Natural killer cell (primary cell): ENCODE measurements at regions not wholly inside any gene's neighbourhood (a gene's known extent, or its start where the extent isn't known, plus 50 kb on each side); places are given as distances from the start of the nearest gene placed in this dataset.
"Not testable (repeated sequence)": the region's sequence is repeated elsewhere in the genome, so short reads cannot be mapped to it uniquely, and the experiment has no call there.

ENCODE experiments used
- ATAC-seq, 3 donors: fragments of 150-1000 bp in 2 of 3; fragments of 200-7000 bp in 1 of 3; cut with Tn5 transposase; 1 replicate in 1 of 3; 2 replicates in 2 of 3; pipeline ENCODE4 v1.10.0; 2021; ENCODE audit warnings: mild to moderate bottlenecking in 2 of 3, moderate library complexity in 2 of 3
- DNase-seq, 2 donors: peaks; one replicate each; pipeline versions ENCODE4 v3.0.0 to v3.0.0-alpha.2; 2013 to 2021; ENCODE audit warnings: mixed read lengths in 1 of 2
- H3K27ac ChIP-seq: one replicate; pipeline ENCODE4 v1.5.1; 2013; ENCODE audit warnings: mild to moderate bottlenecking, low read length
- H3K27me3 ChIP-seq: one replicate; pipeline ENCODE4 v1.6.1; 2013; ENCODE audit warnings: low read length; ENCODE audit not compliant: control insufficient read depth, insufficient read depth
- H3K36me3 ChIP-seq: one replicate; pipeline ENCODE4 v1.6.1; 2013; ENCODE audit warnings: low read length; ENCODE audit not compliant: control insufficient read depth, insufficient read depth
- H3K4me1 ChIP-seq: one replicate; pipeline ENCODE4 v1.6.1; 2013; ENCODE audit warnings: low read length; ENCODE audit not compliant: control insufficient read depth, insufficient read depth
- H3K4me3 ChIP-seq: one replicate; pipeline ENCODE4 v1.5.1; 2013; ENCODE audit warnings: low read length
- H3K9me3 ChIP-seq: one replicate; pipeline ENCODE4 v1.6.1; 2013; ENCODE audit warnings: low read length; ENCODE audit not compliant: control insufficient read depth, insufficient read depth
- H3K27ac Mint-ChIP-seq, 2 donors: one replicate each; pipeline ENCODE4 v1.8.0; 2022; ENCODE audit warnings: mild to moderate bottlenecking in 2 of 2, mixed read lengths in 2 of 2, moderate library complexity in 1 of 2
- H3K27me3 Mint-ChIP-seq, 2 donors: one replicate each; pipeline ENCODE4 v1.8.0; 2022; ENCODE audit warnings: low read depth in 2 of 2, mixed read lengths in 2 of 2
- H3K36me3 Mint-ChIP-seq: one replicate; pipeline ENCODE4 v1.8.0; 2022; ENCODE audit warnings: mixed read lengths
- H3K4me1 Mint-ChIP-seq, 2 donors: one replicate each; pipeline ENCODE4 v1.8.0; 2022; ENCODE audit warnings: mixed read lengths in 2 of 2
- H3K4me3 Mint-ChIP-seq: one replicate; pipeline ENCODE4 v1.8.0; 2022; ENCODE audit warnings: mild to moderate bottlenecking, moderate library complexity, mixed read lengths
- H3K9me3 Mint-ChIP-seq, 2 donors: one replicate each; pipeline ENCODE4 v1.8.0; 2022; ENCODE audit warnings: mixed read lengths in 2 of 2
- CTCF ChIP-seq: fragments of 200-600 bp; IDR thresholded peaks from one replicate; pipeline ENCODE4 v1.8.0; 2022; ENCODE audit warnings: antibody characterized with exemption
- WGBS: methylation state at CpG from one replicate; pipeline ENCODE4 v1.1.7; 2013; ENCODE audit warnings: missing lambda C conversion rate; ENCODE audit not compliant: insufficient coverage; 5-methylcytosine and 5-hydroxymethylcytosine counted together
- intact Hi-C: fragments of 100-400 bp; cut with micrococcal nuclease; formaldehyde crosslinking; loops from one replicate; pipeline ENCODE4 v1.14.2; 2022

DNA sequence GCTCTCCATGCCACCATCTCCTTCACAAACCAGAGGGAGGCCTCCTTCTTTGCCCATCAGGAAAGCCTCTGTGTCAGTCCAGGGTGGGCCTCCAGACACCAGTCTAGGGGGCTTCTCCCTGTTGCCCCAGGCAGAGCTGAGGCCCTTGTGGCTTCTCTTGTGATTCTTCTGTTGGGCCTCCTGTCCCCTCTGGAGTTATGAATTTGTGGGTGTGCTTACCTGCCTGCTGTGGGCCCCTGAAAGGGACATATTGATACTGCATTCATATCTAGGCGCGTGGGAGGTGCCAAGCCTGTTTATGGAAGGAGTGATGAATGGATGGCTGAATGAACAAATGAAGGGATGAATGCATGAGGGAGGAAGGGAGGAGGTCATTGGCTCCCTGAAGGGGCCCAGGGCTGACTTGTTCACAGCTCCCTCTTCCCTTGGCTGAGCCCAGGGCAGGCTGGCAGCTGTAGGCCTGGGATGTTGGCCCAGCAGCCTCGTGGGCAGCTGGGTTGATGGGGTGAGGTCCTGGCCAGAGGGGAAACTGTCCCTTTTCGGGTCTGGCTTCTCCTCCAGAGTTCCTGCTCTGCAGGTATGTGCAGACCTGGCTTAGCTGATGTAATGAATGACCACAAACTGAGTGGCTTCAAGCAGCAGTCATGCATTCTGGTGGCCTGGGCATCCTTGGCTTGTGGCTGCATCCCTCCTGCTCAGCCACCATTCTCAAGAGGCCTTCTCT is 195.4 kb downstream of the GOLGA6L6 start:
- Mint-ChIP-seq H3K27me3 (peaks cover 0 to 11% of the 10 kb centered on the region in 2 donors), H3K4me1 (peaks cover 11 to 17% of the 10 kb centered on the region in 2 donors), H3K36me3 (no peaks in the 10 kb centered on the region), H3K4me3 (no peak overlapping the region), H3K27ac (no peak overlapping the region), H3K9me3 (no peaks in the 10 kb centered on the region)
- Histone ChIP-seq H3K36me3 (no peaks in the 10 kb centered on the region), H3K4me1 (no peaks in the 10 kb centered on the region), H3K4me3 (no peak overlapping the region), H3K27ac (no peak overlapping the region), H3K9me3 (peaks cover 13% of the 10 kb centered on the region), H3K27me3 (no peaks in the 10 kb centered on the region)
- 62% methylated on average over 4 of the region's 4 CpGs for WGBS
- intact Hi-C loops: loop anchor here (10.0 kb wide), 1 partner anchor 59 kb away; no protein-coding TSS in a partner anchor
- DNase-seq (no peak), ATAC-seq (no peak)
- no peak for TF ChIP-seq CTCF

DNA sequence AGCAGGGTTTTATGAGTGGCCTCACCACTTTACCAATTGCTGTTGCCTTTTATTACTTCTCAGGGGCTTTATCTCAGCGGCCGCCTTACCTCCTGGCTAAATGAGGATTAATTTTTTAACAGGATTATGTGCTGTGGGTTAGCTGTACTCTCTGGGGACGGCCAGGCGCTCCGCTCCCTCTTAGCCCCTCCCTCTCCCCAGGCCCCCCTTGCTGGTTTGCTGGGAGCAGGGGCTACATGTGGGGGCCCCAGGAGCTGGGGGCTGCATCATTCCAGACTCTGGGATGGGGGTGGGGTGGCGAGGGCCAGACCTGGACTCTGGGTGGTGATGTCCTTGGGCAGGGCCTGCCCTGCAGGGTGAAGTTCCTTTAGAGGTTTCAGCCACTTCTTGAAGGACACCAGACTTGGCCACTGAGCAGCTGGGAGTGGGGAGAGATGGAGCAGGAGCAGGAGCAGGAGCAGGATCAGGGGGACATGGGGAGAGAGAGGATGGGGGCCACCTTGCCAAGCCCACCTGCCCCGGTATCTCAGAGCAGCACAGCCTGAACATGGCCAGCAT is 196.1 kb downstream of the GOLGA6L6 start:
- H3K4me3 Mint-ChIP-seq: no peak overlapping the region
- Histone ChIP-seq H3K27me3 (no peaks in the 10 kb centered on the region), H3K27ac (no peak overlapping the region), H3K4me1 (no peaks in the 10 kb centered on the region), H3K4me3 (no peak overlapping the region), H3K9me3 (peaks cover 18% of the 10 kb centered on the region), H3K36me3 (no peaks in the 10 kb centered on the region)
- H3K27ac Mint-ChIP-seq: no peak overlapping the region
- intact Hi-C loops: loop anchor here (10.0 kb wide), 1 partner anchor 59 kb away; no protein-coding TSS in a partner anchor
- peaks cover 10% of the 10 kb centered on the region in 2 donors for H3K4me1 Mint-ChIP-seq
- H3K9me3 Mint-ChIP-seq: no peaks in the 10 kb centered on the region
- no peak for TF ChIP-seq CTCF
- peak in 1 of 3 donors; percentile 11 for ATAC-seq
- peak in 1 of 2 donors; percentile 5 for DNase-seq
- peaks cover 0 to 7% of the 10 kb centered on the region in 2 donors for H3K27me3 Mint-ChIP-seq
- WGBS: 85% methylated on average over 6 of the region's 7 CpGs
- H3K36me3 Mint-ChIP-seq: no peaks in the 10 kb centered on the region

GRCh38 chr15:20344601-20345400 is 196.8 kb downstream of the GOLGA6L6 start:
- no peak overlapping the region for H3K4me3 ChIP-seq
- intact Hi-C loops: loop anchor here (5.0 to 10.0 kb wide), 2 partner anchors 60 to 62 kb away; no protein-coding TSS in a partner anchor
- H3K36me3 ChIP-seq: no peaks in the 10 kb centered on the region
- H3K4me1 Mint-ChIP-seq: peaks cover 3 to 4% of the 10 kb centered on the region in 2 donors
- no peaks in the 10 kb centered on the region for H3K9me3 Mint-ChIP-seq
- no peaks in the 10 kb centered on the region for H3K27me3 ChIP-seq
- DNase-seq (peak; percentile 6 to 29), ATAC-seq (no peak)
- H3K9me3 ChIP-seq: peaks cover 18% of the 10 kb centered on the region
- H3K4me3 Mint-ChIP-seq: no peak overlapping the region
- H3K36me3 Mint-ChIP-seq: no peaks in the 10 kb centered on the region
- no peak overlapping the region for H3K27ac ChIP-seq
- TF ChIP-seq CTCF: no peak
- WGBS: 83% methylated on average over 12 of the region's 12 CpGs
- no peaks in the 10 kb centered on the region for H3K4me1 ChIP-seq
- no peak overlapping the region for H3K27ac Mint-ChIP-seq
- H3K27me3 Mint-ChIP-seq: peaks cover 0 to 2% of the 10 kb centered on the region in 2 donors

- not testable (repeated sequence) for H3K27ac Mint-ChIP-seq, H3K27ac ChIP-seq, H3K36me3 ChIP-seq, H3K27me3 Mint-ChIP-seq, H3K36me3 Mint-ChIP-seq, H3K27me3 ChIP-seq, H3K4me3 Mint-ChIP-seq, H3K4me1 Mint-ChIP-seq, ATAC-seq, H3K4me3 ChIP-seq, H3K9me3 Mint-ChIP-seq, H3K4me1 ChIP-seq
- peak; percentile 1 to 38 for DNase-seq
- peaks cover 18% of the 10 kb centered on the region for H3K9me3 ChIP-seq
- WGBS: 88% methylated on average over 10 of the region's 10 CpGs
- intact Hi-C loops: loop anchor here (2.0 to 10.0 kb wide), 3 partner anchors 21 to 61 kb away; no protein-coding TSS in a partner anchor
Observed at GRCh38 chr15:20343395-20344211, 198.0 kb downstream of the GOLGA6L6 start.

DNA sequence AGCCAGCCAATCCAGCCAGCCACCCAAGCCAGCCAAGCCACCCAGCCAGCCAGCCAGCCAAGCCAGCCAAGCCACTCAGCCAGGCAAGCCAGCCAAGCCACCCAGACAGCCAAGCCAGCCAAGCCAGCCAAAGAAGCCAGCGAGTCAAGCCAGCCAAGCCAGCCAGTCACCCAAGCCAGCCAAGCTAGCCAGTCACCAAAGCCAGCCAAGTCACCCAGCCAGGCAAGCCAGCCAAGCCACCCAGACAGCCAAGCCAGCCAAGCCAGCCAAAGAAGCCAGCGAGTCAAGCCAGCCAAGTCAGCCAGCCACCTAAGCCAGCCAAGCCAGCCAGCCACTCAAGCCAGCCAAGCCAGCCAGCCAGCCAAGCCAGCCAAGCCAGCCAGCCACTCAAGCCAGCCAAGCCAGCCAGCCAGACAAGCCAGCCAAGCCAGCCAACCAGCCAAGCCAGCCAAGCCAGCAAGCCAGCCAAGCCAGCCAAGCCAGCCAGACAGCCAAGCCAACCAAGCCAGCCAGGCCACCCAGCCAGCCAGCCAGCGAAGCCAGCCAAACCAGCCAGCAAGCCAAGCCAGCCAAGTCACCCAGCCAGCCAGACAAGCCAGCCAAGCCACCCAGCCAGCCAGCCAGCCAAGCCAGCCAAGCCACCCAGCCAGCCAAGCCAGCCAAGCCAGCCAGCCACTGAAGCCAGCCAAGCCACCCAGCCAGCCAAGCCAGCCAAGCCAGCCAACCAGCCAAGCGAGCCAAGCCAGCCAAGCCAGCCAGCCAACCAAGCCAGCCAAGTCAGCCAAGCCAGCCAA is 198.8 kb downstream of the GOLGA6L6 start:
- H3K4me3 ChIP-seq, H3K27me3 Mint-ChIP-seq, H3K27me3 ChIP-seq, H3K27ac Mint-ChIP-seq, H3K4me1 ChIP-seq, H3K27ac ChIP-seq, H3K4me1 Mint-ChIP-seq, H3K9me3 Mint-ChIP-seq, H3K36me3 Mint-ChIP-seq, H3K36me3 ChIP-seq, ATAC-seq, H3K4me3 Mint-ChIP-seq: not testable (repeated sequence)
- DNase-seq: peak in 1 of 2 donors; percentile 1
- intact Hi-C loops: loop anchor here (2.0 to 10.0 kb wide), 3 partner anchors 22 to 62 kb away; no protein-coding TSS in a partner anchor
- 83% methylated on average over 4 of the region's 4 CpGs for WGBS
- peaks cover 18% of the 10 kb centered on the region for H3K9me3 ChIP-seq
